ENCODE measurements at regions not wholly inside any gene's neighbourhood (a gene's known extent, or its start where the extent isn't known, plus 50 kb on each side); places are given as distances from the start of the nearest gene placed in this dataset.
"Not testable (repeated sequence)": the region's sequence is repeated elsewhere in the genome, so short reads cannot be mapped to it uniquely, and the experiment has no call there.

- H3K27ac ChIP-seq = no peak overlapping the region
- no peaks in the 10 kb centered on the region for H3K36me3 ChIP-seq (ENCODE audit: low read depth, missing control alignments)
- no peaks in the 10 kb centered on the region for H3K4me1 ChIP-seq
- intact Hi-C loops (cut with DNase I; ENCODE audit: low total_unique reads) = no loop called here
- no peak for DNase-seq
- H3K27me3 ChIP-seq = no peaks in the 10 kb centered on the region
- no peaks in the 10 kb centered on the region for H3K9me3 ChIP-seq
- no peak for TF ChIP-seq CTCF (IDR thresholded peaks at IDR 0.05)
- no peak for TF ChIP-seq POLR2A (IDR thresholded peaks at IDR 0.05)
- H3K4me3 ChIP-seq = no peak overlapping the region
- 70 to 73% methylated on average over 2 of the region's 2 CpGs for WGBS, 2 donors
Observed at GRCh38 chr12:83271201-83271600, 584.5 kb downstream of the TMTC2 start.

DNA sequence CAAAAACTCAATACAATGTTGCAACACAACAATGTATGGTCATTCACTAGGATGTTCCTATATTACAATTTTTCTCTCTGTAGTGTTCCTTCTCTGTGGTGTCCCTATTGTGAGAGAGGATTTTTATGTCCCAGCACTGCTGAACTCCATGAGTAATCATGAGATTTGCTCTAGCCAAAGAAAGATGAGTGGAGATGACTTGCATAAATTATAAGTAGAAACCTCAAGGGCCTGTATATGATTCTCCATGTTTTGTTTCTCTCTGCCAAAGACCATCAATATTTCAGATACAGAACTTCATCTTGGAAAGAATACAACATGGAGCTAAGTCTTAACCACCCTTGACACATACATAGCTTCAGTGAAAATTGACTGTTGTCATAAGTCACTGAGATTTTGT is 579.1 kb downstream of the TMTC2 start:
- H3K27me3 ChIP-seq = no peaks in the 10 kb centered on the region
- TF ChIP-seq POLR2A (IDR thresholded peaks at IDR 0.05) = no peak
- no peak for TF ChIP-seq CTCF (IDR thresholded peaks at IDR 0.05)
- no peaks in the 10 kb centered on the region for H3K4me1 ChIP-seq
- no peaks in the 10 kb centered on the region for H3K36me3 ChIP-seq (ENCODE audit: low read depth, missing control alignments)
- no peaks in the 10 kb centered on the region for H3K9me3 ChIP-seq
- intact Hi-C loops (cut with DNase I; ENCODE audit: low total_unique reads) = no loop called here
- no peak overlapping the region for H3K27ac ChIP-seq
- no peak overlapping the region for H3K4me3 ChIP-seq
- DNase-seq = no peak

DNA sequence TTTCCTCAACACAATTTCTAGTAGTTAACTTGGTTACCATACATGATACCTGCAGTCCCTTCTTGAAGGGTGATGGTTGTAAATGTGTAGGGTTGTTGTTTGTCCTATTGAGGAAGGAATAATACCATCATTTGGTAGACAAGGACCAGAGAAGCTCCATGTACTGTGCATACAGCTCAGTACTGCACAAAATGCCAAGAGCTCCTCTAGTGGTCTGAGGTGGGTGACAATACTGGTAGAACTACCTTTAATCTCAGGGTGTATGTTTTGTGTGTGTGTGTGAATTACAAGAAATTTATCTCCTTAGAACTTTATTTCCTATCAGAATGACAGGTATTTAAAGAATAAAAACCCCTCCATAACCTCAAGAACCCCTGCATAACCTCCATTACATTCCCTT is 575.3 kb downstream of the TMTC2 start:
- Histone ChIP-seq H3K9me3 (no peaks in the 10 kb centered on the region), H3K4me3 (no peak overlapping the region), H3K27ac (no peak overlapping the region), H3K27me3 (no peaks in the 10 kb centered on the region), H3K36me3 (ENCODE audit: low read depth, missing control alignments) (no peaks in the 10 kb centered on the region), H3K4me1 (no peaks in the 10 kb centered on the region)
- intact Hi-C loops (cut with DNase I; ENCODE audit: low total_unique reads) = no loop called here
- TF ChIP-seq CTCF (IDR thresholded peaks at IDR 0.05) = no peak
- TF ChIP-seq POLR2A (IDR thresholded peaks at IDR 0.05) = no peak
- no peak for DNase-seq

- H3K36me3 ChIP-seq (ENCODE audit: low read depth, missing control alignments); DNase-seq; intact Hi-C loops (cut with DNase I; ENCODE audit: low total_unique reads); H3K9me3 ChIP-seq; H3K27me3 ChIP-seq; H3K4me3 ChIP-seq; H3K4me1 ChIP-seq; H3K27ac ChIP-seq: not testable (repeated sequence)
- 86 to 98% methylated on average over 3 of the region's 3 CpGs for WGBS, 2 donors
Observed at GRCh38 chr12:83260126-83260525, 573.4 kb downstream of the TMTC2 start.

GRCh38 chr12:83257726-83258125 is 571.0 kb downstream of the TMTC2 start:
- no peak for DNase-seq
- intact Hi-C loops (cut with DNase I; ENCODE audit: low total_unique reads) = no loop called here
- Histone ChIP-seq H3K4me1 (no peaks in the 10 kb centered on the region), H3K27me3 (no peaks in the 10 kb centered on the region), H3K4me3 (no peak overlapping the region), H3K36me3 (ENCODE audit: low read depth, missing control alignments) (no peaks in the 10 kb centered on the region), H3K9me3 (no peaks in the 10 kb centered on the region), H3K27ac (no peak overlapping the region)
- TF ChIP-seq CTCF (IDR thresholded peaks at IDR 0.05) (no peak), POLR2A (IDR thresholded peaks at IDR 0.05) (no peak)
